ENCODE measurements at regions not wholly inside any gene's neighbourhood (a gene's known extent, or its start where the extent isn't known, plus 50 kb on each side); places are given as distances from the start of the nearest gene placed in this dataset.

DNA sequence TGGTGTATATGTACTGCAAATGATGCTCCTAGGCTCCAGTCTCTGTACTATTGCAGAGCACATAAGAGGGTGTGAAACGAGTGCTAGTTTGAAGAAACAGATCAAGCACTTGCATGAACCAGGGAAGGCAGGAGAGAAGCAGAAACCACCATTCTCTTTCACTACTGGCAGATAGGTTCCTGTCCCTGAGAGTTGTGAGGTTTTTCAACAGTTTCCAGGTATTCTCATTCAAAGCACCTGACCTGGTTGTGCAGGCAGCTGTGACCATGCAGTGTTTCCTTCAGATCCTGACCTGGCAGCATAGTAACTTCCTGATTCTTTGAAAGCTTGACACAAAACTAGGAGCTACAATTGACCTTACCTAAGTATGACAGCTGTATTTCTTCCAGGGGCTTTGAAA lies 164.9 kb downstream of the UFM1 start:
- TF ChIP-seq EZH2 (IDR thresholded peaks at IDR 0.05; ENCODE audit: borderline replicate concordance, control insufficient read depth, low read depth, low read length) = no peak
- TF ChIP-seq, protein P1, sequence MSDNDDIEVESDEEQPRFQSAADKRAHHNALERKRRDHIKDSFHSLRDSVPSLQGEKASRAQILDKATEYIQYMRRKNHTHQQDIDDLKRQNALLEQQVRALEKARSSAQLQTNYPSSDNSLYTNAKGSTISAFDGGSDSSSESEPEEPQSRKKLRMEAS (IDR thresholded peaks at IDR 0.05; ENCODE audit: low read depth, low read length) = no peak
- TF ChIP-seq CEBPB (IDR thresholded peaks at IDR 0.05; ENCODE audit: borderline replicate concordance in 1 of 2, low read depth in 2 of 2, low read length in 2 of 2) = no peak
- no peak for TF ChIP-seq GABPA (IDR thresholded peaks at IDR 0.05; ENCODE audit: low read depth)
- TF ChIP-seq JUND (IDR thresholded peaks at IDR 0.05; ENCODE audit: low read depth, low read length) = no peak
- no peak for TF ChIP-seq RFX5 (IDR thresholded peaks at IDR 0.05; ENCODE audit: low read depth, low read length)
- TF ChIP-seq DPF2 (IDR thresholded peaks at IDR 0.05) = no peak
- TF ChIP-seq NR2C2 (IDR thresholded peaks at IDR 0.05; ENCODE audit: borderline replicate concordance, control insufficient read depth, insufficient read length, low read depth) = no peak

Data from GM12878 (cell line).